ENCODE measurements at regions not wholly inside any gene's neighbourhood (a gene's known extent, or its start where the extent isn't known, plus 50 kb on each side); places are given as distances from the start of the nearest gene placed in this dataset.

DNA sequence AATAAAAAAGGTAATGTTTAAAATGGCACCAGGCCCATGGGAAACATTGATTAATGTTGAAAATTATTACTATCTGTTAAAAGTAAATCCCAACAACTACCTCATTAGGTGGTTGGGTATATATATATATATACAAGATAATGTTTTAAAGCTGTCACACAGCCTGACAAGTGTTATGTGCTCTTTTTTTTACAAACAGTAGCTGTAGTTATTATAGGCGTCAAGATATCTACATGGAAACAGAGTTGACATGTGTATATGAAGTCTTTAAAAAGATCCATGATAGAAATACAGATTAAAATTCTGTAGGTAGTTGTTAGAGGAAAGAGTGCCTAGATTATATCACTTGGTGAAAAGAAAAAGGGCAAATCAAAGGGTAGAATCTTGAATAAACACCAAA, 279.9 kb downstream of the SLITRK6 start:
- H3K4me3 Mint-ChIP-seq: no peak overlapping the region
- H3K4me1 Mint-ChIP-seq: no peaks in the 10 kb centered on the region
- H3K36me3 Mint-ChIP-seq: no peaks in the 10 kb centered on the region
- H3K27ac Mint-ChIP-seq: no peak overlapping the region
- ATAC-seq (no peak), DNase-seq (ENCODE audit: low spot score in 2 of 2) (no peak)
- H3K9me3 Mint-ChIP-seq: peaks cover 4% of the 10 kb centered on the region

DNA sequence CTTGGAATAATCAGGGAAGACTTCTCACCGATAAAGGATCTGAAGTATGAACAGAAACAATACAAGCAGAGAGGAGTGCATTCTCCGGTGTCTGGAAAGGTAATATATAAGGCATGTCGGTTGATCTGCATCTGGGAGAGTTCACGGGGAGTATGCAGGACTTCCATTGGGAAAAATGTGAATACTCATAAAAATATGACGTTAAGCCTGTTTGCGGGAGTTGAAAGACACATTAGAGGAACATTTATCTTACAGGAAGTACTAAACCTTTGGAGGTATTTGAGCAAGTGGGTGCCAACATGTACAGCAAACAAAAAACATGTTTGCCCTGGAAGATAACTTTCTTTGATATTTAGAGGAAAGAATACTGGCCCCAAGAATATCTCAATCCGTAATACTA, 286.8 kb downstream of the SLITRK6 start:
- no peaks in the 10 kb centered on the region for H3K4me1 Mint-ChIP-seq
- no peaks in the 10 kb centered on the region for H3K36me3 Mint-ChIP-seq
- no peaks in the 10 kb centered on the region for H3K9me3 Mint-ChIP-seq
- no peak overlapping the region for H3K27ac Mint-ChIP-seq
- ATAC-seq (no peak), DNase-seq (ENCODE audit: low spot score in 2 of 2) (no peak)
- no peak overlapping the region for H3K4me3 Mint-ChIP-seq

DNA sequence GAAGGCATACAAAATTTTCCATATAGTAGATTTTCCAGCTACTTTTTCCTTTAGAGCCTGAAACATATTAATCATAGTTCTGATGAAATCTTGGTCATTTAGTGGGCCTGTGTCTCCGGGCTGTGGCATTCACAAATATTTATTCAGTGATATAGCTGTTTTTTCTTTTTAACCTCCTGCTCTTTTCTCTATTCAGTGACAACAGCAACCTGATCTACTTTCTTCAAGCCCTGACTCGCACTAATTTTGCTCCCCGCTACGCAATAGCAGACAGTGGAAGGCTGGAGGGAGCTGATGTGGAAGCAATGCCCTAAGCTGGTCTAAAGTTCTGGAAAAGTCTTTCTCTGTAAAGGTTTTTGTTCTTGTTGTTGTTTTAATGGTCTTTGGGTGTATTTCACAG, 289.7 kb downstream of the SLITRK6 start:
- no peaks in the 10 kb centered on the region for H3K9me3 Mint-ChIP-seq
- DNase-seq (ENCODE audit: low spot score in 2 of 2) (no peak), ATAC-seq (no peak)
- no peaks in the 10 kb centered on the region for H3K36me3 Mint-ChIP-seq
- no peaks in the 10 kb centered on the region for H3K4me1 Mint-ChIP-seq
- H3K4me3 Mint-ChIP-seq: no peak overlapping the region
- H3K27ac Mint-ChIP-seq: no peak overlapping the region

DNA sequence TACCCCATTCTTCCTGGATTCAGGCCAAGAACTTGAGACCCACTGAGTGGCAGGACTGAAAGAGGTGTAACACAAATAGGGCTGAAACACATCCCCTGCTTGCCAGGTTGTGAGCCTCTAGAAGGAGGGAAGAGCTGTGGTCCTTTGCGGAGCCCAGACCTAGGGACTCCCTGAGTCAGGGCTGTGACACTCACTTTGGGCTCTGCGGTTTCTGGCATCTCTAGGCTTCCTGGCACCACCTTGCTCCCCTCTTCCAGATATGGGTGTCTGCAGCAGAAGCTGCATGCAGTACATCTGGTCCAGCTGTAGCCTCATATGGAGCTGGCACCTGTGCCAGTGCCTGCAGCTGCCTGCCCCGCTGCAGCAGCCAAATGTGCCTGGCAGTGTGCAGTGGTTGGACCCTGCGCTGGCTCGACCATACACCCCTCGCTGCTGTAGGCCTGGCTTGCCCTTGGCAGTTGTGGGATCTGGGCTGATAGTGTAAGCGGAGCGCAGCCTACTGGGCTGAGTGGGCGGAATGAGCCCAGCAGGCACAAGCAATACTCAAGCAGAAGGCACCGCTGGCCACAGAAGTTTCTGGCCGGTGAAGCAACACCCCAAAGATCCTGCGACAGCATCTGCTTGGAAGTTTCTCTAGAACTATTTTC, 290.4 kb downstream of the SLITRK6 start:
- ATAC-seq (peak; percentile 52), DNase-seq (ENCODE audit: low spot score in 2 of 2) (no peak)
- Mint-ChIP-seq H3K27ac (no peak overlapping the region), H3K4me3 (no peak overlapping the region), H3K9me3 (no peaks in the 10 kb centered on the region), H3K4me1 (no peaks in the 10 kb centered on the region), H3K36me3 (no peaks in the 10 kb centered on the region)

DNA sequence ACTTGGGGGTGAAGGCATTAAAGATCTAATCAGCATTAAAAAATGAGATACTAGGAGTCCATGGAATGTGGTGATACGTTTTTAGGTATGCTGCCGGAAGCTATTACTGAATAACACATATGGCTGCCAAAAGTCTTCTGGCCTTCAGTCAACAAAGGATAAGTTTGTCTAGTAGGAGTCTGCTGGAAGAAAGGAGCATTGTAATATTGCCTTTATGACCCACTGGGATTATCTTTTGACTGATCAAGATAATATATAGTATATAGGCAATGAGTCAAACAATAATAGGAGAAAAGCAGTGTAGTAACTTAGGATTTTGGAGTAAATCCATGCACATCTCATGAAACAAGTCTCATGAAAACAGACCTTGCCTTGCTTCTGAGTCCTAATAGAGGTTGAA, 295.4 kb downstream of the SLITRK6 start:
- no peak for DNase-seq (ENCODE audit: low spot score in 2 of 2)
- no peaks in the 10 kb centered on the region for H3K36me3 Mint-ChIP-seq
- no peak for ATAC-seq

DNA sequence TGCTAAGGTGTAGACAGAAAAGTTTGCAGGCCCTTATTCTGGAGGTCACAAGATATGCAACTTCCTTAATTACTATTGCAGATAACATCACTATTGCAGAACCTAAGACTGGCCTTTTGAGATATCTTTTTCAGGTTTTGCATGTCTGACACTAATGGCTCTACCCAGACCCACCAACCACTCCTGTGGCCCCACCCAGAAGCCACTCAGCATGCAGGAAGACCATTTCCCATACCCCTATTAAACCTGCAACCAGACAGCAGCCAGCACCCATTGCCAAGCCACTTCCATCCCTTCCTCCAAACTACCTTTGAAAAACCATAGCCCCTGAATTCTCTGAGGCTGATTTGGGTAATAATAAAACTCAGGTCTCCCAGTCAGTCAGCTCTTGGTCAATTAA, 297.6 kb downstream of the SLITRK6 start:
- Mint-ChIP-seq H3K4me1 (no peaks in the 10 kb centered on the region), H3K36me3 (no peaks in the 10 kb centered on the region), H3K27ac (no peak overlapping the region), H3K9me3 (no peaks in the 10 kb centered on the region), H3K4me3 (no peak overlapping the region)
- DNase-seq (ENCODE audit: low spot score in 2 of 2) (no peak), ATAC-seq (no peak)

More for the DNA sequence above, 295.4 kb downstream of the SLITRK6 start:
- Mint-ChIP-seq H3K9me3 (no peaks in the 10 kb centered on the region), H3K27ac (no peak overlapping the region), H3K4me3 (no peak overlapping the region), H3K4me1 (no peaks in the 10 kb centered on the region)

DNA sequence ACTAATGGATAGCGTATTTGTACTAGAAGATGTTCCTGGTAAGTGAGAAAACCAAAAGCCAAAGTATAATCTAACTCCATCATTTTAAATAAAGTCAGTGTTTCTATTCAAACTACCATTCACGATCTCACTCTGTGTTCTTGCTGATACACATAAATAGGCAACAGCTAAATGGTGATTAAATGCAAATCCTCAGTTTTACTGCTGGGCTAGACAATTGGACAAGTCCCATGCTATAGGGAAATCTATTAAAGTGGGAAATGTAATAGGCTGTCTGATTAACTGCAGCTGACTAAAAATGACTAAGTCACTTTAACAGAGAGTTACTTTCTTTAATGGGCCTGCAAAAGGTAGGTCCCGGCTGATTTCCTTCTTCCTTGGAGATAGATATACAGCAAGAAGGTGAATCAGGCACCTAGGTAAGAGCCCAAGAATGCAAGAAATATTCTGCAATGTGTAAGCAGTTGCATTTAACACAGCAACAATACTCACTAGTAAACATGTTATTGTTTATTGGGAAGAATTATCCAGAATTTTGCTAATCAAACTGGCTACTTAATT, 298.4 kb downstream of the SLITRK6 start:
- no peaks in the 10 kb centered on the region for H3K4me1 Mint-ChIP-seq
- no peak for DNase-seq (ENCODE audit: low spot score in 2 of 2)
- ATAC-seq: no peak
- H3K36me3 Mint-ChIP-seq: no peaks in the 10 kb centered on the region
- H3K4me3 Mint-ChIP-seq: no peak overlapping the region
- H3K9me3 Mint-ChIP-seq: no peaks in the 10 kb centered on the region
- no peak overlapping the region for H3K27ac Mint-ChIP-seq

DNA sequence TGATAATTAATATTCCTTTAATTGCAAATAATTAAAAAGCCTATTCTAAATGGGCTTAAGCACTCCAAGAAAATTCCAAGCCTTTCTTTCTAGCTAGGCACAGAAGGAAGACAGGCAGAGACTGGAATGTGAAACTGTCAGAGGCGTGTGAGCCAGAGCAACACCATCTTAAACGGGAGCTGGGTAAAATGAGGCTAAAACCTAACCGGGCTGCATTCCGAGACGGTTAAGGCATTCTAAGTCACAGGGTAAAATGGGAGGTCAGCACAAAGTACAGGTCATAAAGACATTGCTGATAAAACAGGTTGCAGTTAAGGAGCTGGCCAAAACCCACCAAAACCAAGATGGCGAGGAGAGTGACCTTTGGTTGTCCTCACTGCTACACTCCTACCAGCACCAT, 300.4 kb downstream of the SLITRK6 start:
- ATAC-seq (no peak), DNase-seq (ENCODE audit: low spot score in 2 of 2) (no peak)
- no peaks in the 10 kb centered on the region for H3K9me3 Mint-ChIP-seq
- H3K4me3 Mint-ChIP-seq: no peak overlapping the region
- H3K36me3 Mint-ChIP-seq: no peaks in the 10 kb centered on the region
- H3K27ac Mint-ChIP-seq: no peak overlapping the region
- no peaks in the 10 kb centered on the region for H3K4me1 Mint-ChIP-seq

DNA sequence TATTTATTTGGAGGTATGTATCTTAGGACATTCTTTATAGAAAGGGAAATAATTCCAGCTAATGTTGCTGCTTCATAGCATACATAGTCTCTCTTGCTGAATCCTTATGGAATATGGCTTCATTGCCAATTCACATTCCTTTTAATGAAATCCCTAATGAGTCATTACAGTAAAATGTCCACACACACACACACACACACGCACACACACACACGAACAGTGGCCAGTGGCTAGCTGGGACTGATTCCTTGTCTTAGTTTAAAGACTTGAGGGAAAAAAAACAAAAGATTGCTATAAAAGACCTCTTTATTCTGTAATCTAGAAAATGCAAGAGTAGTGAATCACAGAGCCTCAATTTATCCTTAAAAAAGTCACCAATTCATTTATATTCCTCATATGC, 301.6 kb downstream of the SLITRK6 start:
- no peaks in the 10 kb centered on the region for H3K36me3 Mint-ChIP-seq
- no peaks in the 10 kb centered on the region for H3K4me1 Mint-ChIP-seq
- H3K27ac Mint-ChIP-seq: no peak overlapping the region
- peaks cover 7% of the 10 kb centered on the region for H3K9me3 Mint-ChIP-seq
- no peak overlapping the region for H3K4me3 Mint-ChIP-seq
- ATAC-seq (no peak), DNase-seq (ENCODE audit: low spot score in 2 of 2) (no peak)

DNA sequence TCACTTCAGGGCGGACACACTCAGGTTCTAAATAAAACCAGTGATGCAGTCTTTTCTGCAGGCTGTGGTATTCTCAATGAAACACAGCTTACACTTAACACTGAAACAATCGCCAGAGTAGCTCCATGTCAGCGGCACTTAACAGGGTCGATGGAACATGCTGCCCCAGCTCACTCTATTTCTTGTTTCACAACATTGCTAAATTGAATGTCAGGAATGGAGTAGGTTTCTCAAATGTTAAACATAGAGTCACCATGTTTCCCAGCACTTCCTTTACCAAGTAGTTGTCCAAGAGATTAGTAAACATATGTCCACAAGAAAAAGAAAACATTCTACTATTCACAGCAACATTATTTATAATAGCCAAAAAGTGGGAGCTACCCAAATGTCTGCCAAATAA, 306.9 kb downstream of the SLITRK6 start:
- H3K27ac Mint-ChIP-seq: no peak overlapping the region
- H3K4me3 Mint-ChIP-seq: no peak overlapping the region
- peaks cover 8% of the 10 kb centered on the region for H3K9me3 Mint-ChIP-seq
- no peak for ATAC-seq
- no peaks in the 10 kb centered on the region for H3K36me3 Mint-ChIP-seq
- no peaks in the 10 kb centered on the region for H3K4me1 Mint-ChIP-seq
- no peak for DNase-seq (ENCODE audit: low spot score in 2 of 2)

DNA sequence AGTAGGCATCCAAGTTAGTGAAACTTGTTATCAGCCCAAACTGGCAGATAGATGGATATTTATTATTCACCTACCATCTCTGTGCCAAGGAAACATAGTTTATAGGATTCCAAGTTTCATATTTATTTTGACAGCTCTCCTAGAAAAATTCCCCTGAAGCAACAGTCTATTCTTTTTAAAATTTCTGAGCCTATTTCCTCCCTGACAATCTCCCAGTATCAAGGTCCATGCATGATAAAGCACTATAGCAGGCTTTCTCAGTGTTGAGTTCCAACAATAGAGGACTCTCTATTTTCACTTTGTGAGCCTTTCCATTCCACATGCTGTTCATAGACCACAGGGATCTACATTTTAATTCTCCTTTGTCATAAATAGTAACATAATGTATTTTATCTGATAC, 312.6 kb downstream of the SLITRK6 start:
- H3K4me3 Mint-ChIP-seq: no peak overlapping the region
- no peak overlapping the region for H3K27ac Mint-ChIP-seq
- no peaks in the 10 kb centered on the region for H3K4me1 Mint-ChIP-seq
- H3K9me3 Mint-ChIP-seq: no peaks in the 10 kb centered on the region
- H3K36me3 Mint-ChIP-seq: no peaks in the 10 kb centered on the region
- no peak for DNase-seq (ENCODE audit: low spot score in 2 of 2)
- no peak for ATAC-seq

DNA sequence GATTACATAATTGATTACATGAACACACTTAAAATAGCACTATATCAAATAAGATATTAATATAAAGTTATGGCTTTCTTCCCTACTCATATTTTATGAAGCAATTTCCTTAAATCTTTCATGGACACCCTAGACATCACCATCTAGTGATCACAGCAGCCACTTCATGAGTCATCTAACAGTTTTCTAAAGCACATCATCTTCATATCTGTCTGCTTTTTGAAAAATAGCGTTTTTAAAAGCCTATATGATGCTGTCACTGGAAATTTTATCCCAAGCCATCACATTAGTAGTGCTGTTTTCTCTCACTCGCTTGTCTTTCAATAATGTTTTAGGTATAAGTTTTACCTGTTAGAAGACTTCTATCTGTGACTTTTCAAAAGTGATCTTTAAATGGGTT, 326.1 kb downstream of the SLITRK6 start:
- Mint-ChIP-seq H3K4me1 (no peaks in the 10 kb centered on the region), H3K9me3 (peaks cover 4% of the 10 kb centered on the region), H3K27ac (no peak overlapping the region), H3K4me3 (no peak overlapping the region), H3K36me3 (no peaks in the 10 kb centered on the region)
- ATAC-seq (no peak), DNase-seq (ENCODE audit: low spot score in 2 of 2) (no peak)

DNA sequence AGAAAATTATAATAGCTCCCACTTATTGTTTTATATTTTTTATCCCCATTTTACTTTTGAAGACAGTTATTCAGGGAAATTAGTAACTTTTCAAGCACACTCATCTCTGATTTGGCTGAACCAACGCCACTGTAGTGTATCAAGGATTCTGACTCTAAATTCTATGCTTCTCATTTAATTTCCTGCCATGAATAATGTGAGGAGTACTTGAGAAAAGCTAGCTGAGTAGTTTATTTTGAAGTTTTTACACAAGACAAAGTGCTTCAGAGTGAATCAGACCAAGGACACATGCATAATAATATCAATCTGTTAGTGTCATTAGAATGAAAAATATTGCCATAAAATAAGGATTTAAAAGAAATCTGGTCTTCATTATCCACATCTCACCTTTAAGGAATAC, 329.9 kb downstream of the SLITRK6 start:
- no peaks in the 10 kb centered on the region for H3K36me3 Mint-ChIP-seq
- H3K4me3 Mint-ChIP-seq: no peak overlapping the region
- ATAC-seq: no peak
- no peak for DNase-seq (ENCODE audit: low spot score in 2 of 2)
- no peak overlapping the region for H3K27ac Mint-ChIP-seq
- H3K4me1 Mint-ChIP-seq: no peaks in the 10 kb centered on the region
- peaks cover 7% of the 10 kb centered on the region for H3K9me3 Mint-ChIP-seq

DNA sequence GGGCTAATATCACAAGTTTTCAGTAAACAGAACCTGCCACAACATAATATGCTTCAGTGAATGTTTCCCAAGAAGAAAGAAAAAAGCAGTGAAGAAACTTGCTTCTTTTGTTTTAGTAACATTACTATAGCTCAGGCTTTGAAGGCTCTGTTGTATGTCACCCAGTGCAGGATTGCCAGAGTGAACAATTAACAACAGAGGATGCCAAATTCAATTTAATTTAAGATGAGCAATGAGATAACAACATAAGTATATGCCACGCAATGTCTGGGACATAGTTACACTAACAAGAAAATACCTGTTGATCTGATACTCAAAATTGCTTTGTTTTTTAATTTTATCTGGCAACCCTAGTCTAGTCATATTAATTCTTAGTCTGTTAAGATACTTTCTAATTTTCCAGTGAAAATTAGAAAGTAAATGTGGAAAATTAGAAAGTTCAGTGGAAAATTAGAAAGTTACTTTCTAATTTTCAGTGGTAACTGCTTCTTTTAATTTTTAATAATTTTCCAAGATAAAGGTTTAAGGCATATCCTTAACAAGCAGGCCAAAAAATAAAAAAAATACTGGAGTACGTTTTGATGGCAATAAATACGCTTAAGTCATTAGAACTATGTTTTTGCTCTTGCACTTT, 336.3 kb downstream of the SLITRK6 start:
- H3K4me1 Mint-ChIP-seq: no peaks in the 10 kb centered on the region
- H3K4me3 Mint-ChIP-seq: no peak overlapping the region
- DNase-seq (ENCODE audit: low spot score in 2 of 2): no peak
- no peaks in the 10 kb centered on the region for H3K36me3 Mint-ChIP-seq
- H3K9me3 Mint-ChIP-seq: peaks cover 3% of the 10 kb centered on the region
- ATAC-seq: no peak
- no peak overlapping the region for H3K27ac Mint-ChIP-seq

DNA sequence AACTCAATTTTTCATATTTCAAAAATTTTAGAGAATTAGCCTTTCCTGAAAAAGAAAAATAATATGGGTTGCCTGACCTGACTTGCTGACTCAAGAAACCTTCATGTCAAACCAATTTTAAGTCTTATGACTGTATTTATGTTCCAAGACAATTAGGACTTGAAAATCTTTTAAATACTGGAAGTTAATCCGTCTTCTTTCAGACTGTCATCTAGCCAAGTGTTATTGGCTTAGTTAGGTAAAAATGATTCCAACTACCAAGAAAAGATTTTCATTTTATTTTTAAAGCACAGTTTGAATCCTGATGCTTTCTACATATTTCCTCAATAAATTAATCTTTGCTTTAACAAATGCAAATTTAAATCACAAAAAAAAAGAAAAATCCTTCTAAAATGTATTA, 337.6 kb downstream of the SLITRK6 start:
- Mint-ChIP-seq H3K36me3 (no peaks in the 10 kb centered on the region), H3K4me3 (no peak overlapping the region), H3K4me1 (no peaks in the 10 kb centered on the region), H3K27ac (no peak overlapping the region), H3K9me3 (peaks cover 8% of the 10 kb centered on the region)
- DNase-seq (ENCODE audit: low spot score in 2 of 2): no peak
- ATAC-seq: no peak

DNA sequence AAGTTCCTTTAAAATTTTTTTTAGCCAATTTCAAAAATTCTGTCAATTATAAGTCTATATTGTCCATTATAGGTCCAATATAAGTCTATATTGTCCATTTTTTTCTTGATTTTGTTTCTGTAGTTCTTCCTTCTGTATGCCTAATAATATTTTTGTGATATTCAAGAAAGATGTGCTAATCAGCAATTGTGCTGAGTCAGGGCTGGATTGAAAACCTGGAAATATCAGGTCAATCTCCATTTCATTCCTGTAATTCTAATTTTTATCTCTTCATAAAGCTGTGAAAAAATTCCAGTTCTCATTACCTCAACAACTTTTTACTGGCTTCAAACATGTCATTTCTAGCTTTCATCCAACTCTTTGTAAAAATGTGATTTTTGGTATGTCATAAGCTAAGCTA, 353.7 kb downstream of the SLITRK6 start:
- no peak overlapping the region for H3K27ac Mint-ChIP-seq
- peaks cover 13% of the 10 kb centered on the region for H3K9me3 Mint-ChIP-seq
- H3K4me1 Mint-ChIP-seq: no peaks in the 10 kb centered on the region
- ATAC-seq: no peak
- H3K4me3 Mint-ChIP-seq: no peak overlapping the region
- H3K36me3 Mint-ChIP-seq: peaks cover 6% of the 10 kb centered on the region
- DNase-seq (ENCODE audit: low spot score in 2 of 2): no peak
